ENCODE measurements at regions not wholly inside any gene's neighbourhood (a gene's known extent, or its start where the extent isn't known, plus 50 kb on each side); places are given as distances from the start of the nearest gene placed in this dataset.

DNA sequence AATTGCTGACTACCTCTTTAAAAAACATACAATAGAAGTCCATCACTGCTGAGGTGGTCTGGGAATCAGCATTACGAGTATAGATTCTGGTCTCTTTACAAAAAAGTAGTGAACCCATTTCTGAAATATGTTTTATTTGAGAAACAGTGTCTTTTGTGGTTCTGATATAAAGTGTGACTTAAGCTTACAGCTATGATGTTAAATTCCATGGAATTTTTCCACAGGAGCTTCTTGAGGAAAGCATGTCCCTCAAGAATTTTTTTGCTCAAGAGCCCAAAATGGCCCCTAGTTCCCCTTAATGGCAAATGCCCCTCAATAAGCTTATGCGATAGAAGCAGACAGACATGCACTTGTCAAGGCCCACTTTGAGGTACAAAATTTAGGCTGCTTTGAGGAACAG lies 265.7 kb downstream of the FAM170A start:
- no peak for TF ChIP-seq GATA2 (IDR thresholded peaks at IDR 0.05; ENCODE audit: low read depth, low read length)
- TF ChIP-seq GATA3 (IDR thresholded peaks at IDR 0.05; ENCODE audit: low read depth, low read length): no peak
